ENCODE measurements at regions not wholly inside any gene's neighbourhood (a gene's known extent, or its start where the extent isn't known, plus 50 kb on each side); places are given as distances from the start of the nearest gene placed in this dataset.

DNA sequence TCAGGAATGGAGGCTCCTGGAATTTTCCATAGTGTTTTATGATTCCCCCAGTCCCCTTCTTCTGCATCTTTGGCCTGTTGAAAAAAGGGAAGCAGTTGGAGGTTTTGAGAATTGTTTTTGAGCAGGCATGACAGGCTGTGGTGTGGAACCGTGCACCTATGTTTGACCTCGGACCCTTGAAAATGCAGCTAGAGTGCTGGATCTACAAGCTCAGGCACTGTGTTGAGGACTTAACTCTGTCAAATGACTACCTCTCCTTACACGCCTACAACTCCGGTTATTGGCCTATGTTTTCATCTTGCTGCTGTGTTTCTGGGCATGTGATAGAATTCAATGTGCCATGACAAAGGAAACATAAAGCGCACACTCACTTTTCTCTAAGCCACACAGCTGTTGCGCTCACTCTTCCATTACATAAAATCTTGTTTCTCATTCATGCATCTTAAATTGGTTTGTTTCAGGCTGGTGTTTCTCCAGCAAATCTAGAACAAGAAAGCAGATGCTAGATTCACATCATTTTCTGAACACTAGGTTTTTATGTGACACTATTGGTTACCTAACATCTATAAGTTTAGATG lies 616.6 kb downstream of the FGF9 start:
- Histone ChIP-seq H3K4me1 (no peaks in the 10 kb centered on the region), H3K4me3 (no peak overlapping the region), H3K36me3 (ENCODE audit: low read depth, missing control alignments) (no peaks in the 10 kb centered on the region), H3K27ac (no peak overlapping the region), H3K27me3 (no peaks in the 10 kb centered on the region), H3K9me3 (no peaks in the 10 kb centered on the region)
- 95% methylated on average over 6 of the region's 6 CpGs for WGBS, 2 donors
- no peak for DNase-seq
- intact Hi-C loops (cut with DNase I; ENCODE audit: low total_unique reads) = no loop called here
- no peak for TF ChIP-seq POLR2A (IDR thresholded peaks at IDR 0.05)
- TF ChIP-seq, protein P1, sequence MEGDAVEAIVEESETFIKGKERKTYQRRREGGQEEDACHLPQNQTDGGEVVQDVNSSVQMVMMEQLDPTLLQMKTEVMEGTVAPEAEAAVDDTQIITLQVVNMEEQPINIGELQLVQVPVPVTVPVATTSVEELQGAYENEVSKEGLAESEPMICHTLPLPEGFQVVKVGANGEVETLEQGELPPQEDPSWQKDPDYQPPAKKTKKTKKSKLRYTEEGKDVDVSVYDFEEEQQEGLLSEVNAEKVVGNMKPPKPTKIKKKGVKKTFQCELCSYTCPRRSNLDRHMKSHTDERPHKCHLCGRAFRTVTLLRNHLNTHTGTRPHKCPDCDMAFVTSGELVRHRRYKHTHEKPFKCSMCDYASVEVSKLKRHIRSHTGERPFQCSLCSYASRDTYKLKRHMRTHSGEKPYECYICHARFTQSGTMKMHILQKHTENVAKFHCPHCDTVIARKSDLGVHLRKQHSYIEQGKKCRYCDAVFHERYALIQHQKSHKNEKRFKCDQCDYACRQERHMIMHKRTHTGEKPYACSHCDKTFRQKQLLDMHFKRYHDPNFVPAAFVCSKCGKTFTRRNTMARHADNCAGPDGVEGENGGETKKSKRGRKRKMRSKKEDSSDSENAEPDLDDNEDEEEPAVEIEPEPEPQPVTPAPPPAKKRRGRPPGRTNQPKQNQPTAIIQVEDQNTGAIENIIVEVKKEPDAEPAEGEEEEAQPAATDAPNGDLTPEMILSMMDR (IDR thresholded peaks at IDR 0.05) = no peak

- intact Hi-C loops (cut with DNase I; ENCODE audit: low total_unique reads) = no loop called here
These were observed 617.6 kb downstream of the FGF9 start for GRCh38 chr13:22288496-22288895.

GRCh38 chr13:22289711-22290110 lies 618.8 kb downstream of the FGF9 start:
- Histone ChIP-seq H3K9me3 (no peaks in the 10 kb centered on the region), H3K27me3 (no peaks in the 10 kb centered on the region), H3K4me1 (no peaks in the 10 kb centered on the region), H3K36me3 (ENCODE audit: low read depth, missing control alignments) (no peaks in the 10 kb centered on the region), H3K4me3 (no peak overlapping the region), H3K27ac (no peak overlapping the region)
- 78 to 81% methylated on average over 2 of the region's 2 CpGs for WGBS, 2 donors
- intact Hi-C loops (cut with DNase I; ENCODE audit: low total_unique reads) = no loop called here
- no peak for TF ChIP-seq POLR2A (IDR thresholded peaks at IDR 0.05)
- TF ChIP-seq, protein P1 (IDR thresholded peaks at IDR 0.05) = no peak
- DNase-seq = no peak

More at GRCh38 chr13:22288496-22288895, 617.6 kb downstream of the FGF9 start:
- Histone ChIP-seq H3K4me1 (no peaks in the 10 kb centered on the region), H3K36me3 (ENCODE audit: low read depth, missing control alignments) (no peaks in the 10 kb centered on the region), H3K27ac (no peak overlapping the region), H3K4me3 (no peak overlapping the region), H3K27me3 (no peaks in the 10 kb centered on the region), H3K9me3 (no peaks in the 10 kb centered on the region)
- DNase-seq = no peak
- 70 to 83% methylated on average over 4 of the region's 4 CpGs for WGBS, 2 donors
- TF ChIP-seq POLR2A (IDR thresholded peaks at IDR 0.05) = no peak
- TF ChIP-seq, protein P1 (IDR thresholded peaks at IDR 0.05) = no peak

DNA sequence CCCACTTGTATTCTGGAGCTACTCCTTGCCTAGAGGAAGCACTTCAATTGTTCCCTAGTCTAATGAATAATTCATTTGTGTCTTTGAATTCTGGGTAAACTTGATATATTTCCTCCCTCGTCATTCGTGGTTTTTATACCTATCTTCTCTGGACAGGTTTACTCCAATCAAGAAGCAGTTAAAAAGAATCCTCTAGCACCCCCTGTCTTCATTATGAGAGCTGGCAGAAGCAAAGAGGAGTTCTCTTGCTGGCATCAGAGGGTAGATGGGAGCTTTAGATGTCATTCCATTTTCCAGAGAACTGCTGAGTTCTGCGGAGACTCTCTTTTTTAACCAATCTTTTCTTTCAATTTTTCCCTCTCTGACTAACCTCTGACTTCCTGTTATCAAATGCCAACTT lies 627.7 kb downstream of the FGF9 start:
- intact Hi-C loops (cut with DNase I; ENCODE audit: low total_unique reads) = no loop called here
- Histone ChIP-seq H3K36me3 (ENCODE audit: low read depth, missing control alignments) (no peaks in the 10 kb centered on the region), H3K4me1 (no peaks in the 10 kb centered on the region), H3K4me3 (no peak overlapping the region), H3K27ac (no peak overlapping the region), H3K27me3 (no peaks in the 10 kb centered on the region), H3K9me3 (no peaks in the 10 kb centered on the region)
- DNase-seq = no peak
- TF ChIP-seq, protein P1 (IDR thresholded peaks at IDR 0.05) = no peak
- WGBS, 2 donors = 71 to 76% methylated on average over 3 of the region's 3 CpGs

DNA sequence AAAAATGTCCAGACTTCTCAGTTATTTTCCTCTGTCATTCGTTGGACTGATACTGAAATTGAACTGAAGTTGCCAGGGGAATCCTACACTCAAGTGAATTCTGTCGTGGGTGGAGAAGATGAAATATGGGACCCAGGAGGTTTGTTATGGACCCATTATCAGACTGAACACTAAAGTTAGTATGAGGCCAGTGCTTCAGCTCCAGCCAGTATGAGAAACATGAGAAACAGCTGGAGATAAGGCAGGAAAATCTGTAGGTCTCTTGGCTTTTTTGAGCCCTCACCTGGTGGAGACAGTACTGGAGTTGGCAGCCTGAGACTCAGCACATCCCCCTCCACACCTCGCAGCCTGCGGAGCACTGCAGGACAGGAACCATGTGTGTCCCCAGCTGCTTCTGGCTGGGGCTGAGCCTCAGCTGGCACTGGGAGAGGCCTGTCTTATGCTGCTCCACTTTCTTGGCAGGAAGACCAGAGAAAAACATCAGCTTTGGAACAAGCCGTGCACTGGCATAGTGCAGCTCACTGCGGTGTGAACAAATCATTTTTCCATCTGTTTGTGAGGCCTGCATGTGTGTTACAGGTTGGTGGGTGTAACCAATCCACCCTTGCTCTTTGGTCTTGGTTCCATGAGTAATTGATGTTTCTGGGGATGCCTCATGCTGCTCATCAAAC lies 641.0 kb downstream of the FGF9 start:
- Histone ChIP-seq H3K36me3 (ENCODE audit: low read depth, missing control alignments) (no peaks in the 10 kb centered on the region), H3K27me3 (no peaks in the 10 kb centered on the region), H3K4me3 (no peak overlapping the region), H3K27ac (no peak overlapping the region), H3K9me3 (no peaks in the 10 kb centered on the region), H3K4me1 (no peaks in the 10 kb centered on the region)
- 51 to 64% methylated on average over 6 of the region's 6 CpGs for WGBS, 2 donors
- intact Hi-C loops (cut with DNase I; ENCODE audit: low total_unique reads) = no loop called here
- DNase-seq = no peak
- TF ChIP-seq POLR2A (IDR thresholded peaks at IDR 0.05) = no peak
- TF ChIP-seq, protein P1 (IDR thresholded peaks at IDR 0.05) = no peak

Data from testis (tissue), 2 donors.